ENCODE measurements at regions not wholly inside any gene's neighbourhood (a gene's known extent, or its start where the extent isn't known, plus 50 kb on each side); places are given as distances from the start of the nearest gene placed in this dataset.
A peak's percentile ranks its signal among the peaks of the same experiment; 100 is the strongest.

GRCh38 chr2:9772035-9772998 lies 71.0 kb upstream of the TAF1B start:
- no peak for DNase-seq (ENCODE audit: low spot score)
- FAIRE-seq: no peak

DNA sequence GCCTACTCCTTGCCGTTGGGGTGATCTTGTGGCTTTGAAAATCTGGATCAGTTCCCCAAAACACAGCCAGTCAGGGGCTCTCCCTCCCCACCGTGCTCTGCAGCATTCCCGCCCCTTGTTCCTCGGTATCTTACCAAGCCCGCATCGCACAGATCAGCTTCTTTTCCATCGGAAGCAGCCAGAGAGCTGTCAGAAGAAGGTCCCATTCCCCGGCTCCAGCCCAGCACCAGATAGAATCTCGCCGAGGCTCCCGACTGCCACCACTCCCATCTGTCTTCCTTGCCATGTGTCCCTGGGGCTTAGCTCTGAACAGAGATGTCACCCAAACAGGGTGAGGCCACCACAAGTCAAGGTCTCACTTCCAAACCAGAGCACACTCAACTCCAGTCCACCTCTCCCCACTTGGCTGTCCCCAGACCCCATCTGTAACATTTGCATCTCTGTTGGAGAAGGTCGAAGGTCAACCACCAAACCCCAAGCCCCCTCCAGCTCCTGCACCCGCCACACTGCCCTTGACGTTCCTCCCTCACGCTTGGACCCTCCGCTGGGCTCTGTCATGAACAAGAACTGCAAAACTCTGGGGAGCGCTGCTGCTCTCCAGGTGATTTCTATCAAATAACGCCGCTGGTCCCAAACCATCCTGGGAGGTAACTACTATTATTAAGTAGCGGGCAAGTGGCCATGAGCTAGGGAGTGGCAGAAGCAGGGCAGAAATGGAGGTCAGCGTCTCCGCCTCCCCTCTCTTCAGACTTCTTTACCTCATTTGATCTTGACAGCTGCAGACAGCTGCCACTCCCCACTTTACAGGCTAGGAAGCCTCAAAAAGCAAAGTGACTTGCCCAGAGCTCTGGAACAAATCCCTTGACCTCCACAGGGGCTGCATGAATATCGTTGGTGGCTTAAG lies 70.0 kb upstream of the TAF1B start:
- DNase-seq (ENCODE audit: low spot score) (no peak), FAIRE-seq (no peak)

DNA sequence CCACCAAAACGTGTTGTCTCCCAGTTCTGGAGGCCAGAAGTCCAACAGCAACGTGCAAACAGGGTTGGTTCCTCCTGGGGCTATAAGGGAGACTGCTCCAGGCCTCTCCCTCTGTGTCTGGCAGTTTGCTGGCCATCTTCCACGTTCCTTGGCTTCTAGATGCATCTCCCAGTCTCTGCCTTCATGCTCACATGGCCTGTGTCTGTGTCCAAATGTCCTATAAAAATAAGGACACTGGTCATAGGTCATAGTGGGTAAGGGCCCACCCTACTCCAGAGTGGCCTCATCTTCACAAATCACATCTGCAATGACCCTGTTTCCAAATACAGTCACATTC lies 69.4 kb upstream of the TAF1B start:
- FAIRE-seq: no peak
- no peak for DNase-seq (ENCODE audit: low spot score)

GRCh38 chr2:9774266-9774665 lies 69.0 kb upstream of the TAF1B start:
- FAIRE-seq: no peak

DNA sequence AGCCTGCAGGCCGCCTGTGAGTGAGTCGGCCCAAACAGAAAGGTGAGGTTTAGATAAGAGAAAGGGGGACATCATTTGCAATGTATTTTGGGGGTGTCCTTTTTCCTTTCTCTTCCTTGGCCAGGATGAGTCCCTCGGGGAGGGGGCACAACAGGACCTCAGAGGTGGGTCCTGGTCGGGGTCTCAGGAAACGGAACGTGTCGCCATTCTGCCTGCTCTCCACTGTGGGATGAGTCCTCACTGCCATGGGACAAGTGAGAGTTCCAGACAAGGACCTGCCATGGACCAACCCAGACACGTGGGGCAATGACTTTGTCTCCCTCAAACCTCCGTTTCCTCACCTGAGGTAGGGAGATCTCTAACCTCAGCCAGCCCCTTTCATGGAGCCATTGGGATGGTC lies 67.9 kb upstream of the TAF1B start:
- no peak for FAIRE-seq
- DNase-seq (ENCODE audit: low spot score): no peak

More at GRCh38 chr2:9774266-9774665, 69.0 kb upstream of the TAF1B start:
- DNase-seq (ENCODE audit: low spot score): no peak

DNA sequence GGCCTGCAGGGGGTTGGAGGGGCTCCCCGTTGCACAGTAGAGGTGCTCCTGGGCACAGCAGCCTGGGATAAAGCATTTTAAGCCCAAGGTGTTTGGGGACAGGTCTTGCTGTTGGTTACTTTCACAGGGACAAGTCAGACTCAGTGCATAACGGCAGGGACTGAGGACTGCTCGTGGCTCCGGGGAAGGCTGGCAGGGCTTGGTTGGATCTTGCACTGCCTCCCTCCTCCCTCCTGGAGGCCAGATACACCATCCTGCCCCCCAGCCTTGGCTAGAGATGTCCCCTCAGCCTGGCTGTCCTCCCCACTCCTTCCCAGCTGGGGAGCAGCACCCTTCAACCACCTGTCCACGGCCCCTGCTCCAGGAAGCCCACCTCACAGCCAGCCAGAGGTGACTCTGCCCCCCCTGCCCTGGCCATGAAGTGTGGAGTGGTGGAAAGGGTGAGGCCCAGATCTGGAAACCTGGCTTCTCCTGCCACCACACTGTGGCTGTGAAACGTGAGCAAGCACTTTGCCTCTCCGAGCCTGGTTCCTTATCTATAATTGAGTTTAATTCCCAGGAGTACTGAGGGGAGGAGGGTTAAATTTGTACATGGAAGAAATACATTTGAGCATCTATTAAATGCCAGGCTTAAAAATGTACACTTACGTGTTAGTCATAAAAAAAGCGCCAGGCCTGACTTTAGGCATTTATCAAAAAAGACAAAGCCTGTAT lies 67.1 kb upstream of the TAF1B start:
- FAIRE-seq: no peak
- DNase-seq (ENCODE audit: low spot score): no peak

DNA sequence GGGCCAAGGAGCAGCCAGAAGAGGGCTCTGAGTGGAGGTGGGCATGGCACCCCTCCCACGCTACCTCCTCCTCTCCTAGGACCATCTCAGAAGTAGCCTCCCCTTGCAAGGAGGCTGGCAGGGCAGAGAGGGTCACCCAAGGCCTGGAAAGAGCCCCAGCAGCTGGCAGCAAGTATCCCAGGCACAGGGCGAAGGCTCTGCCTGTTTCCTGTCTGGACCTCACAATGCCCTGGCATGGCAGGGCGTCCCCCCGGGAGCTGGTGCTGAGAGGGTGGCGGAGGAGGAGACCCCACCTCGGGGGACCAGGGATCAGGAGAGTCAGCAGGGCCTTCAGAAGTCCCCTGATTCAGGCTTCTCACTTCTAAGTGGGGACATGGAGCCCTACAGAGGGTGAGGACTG lies 66.2 kb upstream of the TAF1B start:
- DNase-seq (ENCODE audit: low spot score) (no peak), FAIRE-seq (no peak)

GRCh38 chr2:9778012-9778411 lies 65.3 kb upstream of the TAF1B start:
- no peak for DNase-seq (ENCODE audit: low spot score)

GRCh38 chr2:9778471-9779316 lies 64.6 kb upstream of the TAF1B start:
- FAIRE-seq (no peak), DNase-seq (ENCODE audit: low spot score) (no peak)

More at GRCh38 chr2:9778012-9778411, 65.3 kb upstream of the TAF1B start:
- no peak for FAIRE-seq

DNA sequence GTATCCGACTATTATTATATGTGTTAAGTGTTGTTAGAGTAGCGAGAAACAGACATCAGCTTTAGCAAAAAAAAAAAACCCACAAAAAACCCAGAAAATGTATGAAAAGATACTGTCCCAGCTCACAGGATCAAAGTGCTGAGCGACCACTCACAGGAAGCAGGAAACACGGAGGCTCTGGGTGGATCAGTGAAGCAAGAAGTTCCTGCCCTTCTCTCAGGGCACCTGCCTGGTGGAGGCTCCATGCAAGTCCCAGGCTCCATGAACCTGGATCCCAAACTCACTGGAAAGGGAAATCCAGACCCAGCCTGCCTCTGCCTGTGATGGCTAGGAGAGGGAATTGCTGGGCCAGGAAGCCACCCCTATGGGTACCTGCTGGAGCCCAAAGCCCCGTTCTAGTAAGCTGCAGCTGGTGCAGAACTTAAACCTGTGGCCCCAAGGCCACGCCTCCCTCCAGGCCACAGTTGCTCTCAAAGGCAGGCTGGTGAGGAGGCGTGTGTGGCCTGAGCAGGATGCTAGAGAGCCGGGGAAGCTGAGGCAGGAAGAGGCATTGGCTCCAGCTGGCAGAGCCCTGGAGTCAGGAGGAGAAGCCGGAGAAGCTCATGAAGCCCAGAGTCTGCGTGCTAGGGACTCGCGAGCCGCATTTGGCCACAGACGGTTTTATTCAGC lies 63.5 kb upstream of the TAF1B start:
- DNase-seq (ENCODE audit: low spot score) (no peak), FAIRE-seq (no peak)

GRCh38 chr2:9780368-9781130 lies 62.7 kb upstream of the TAF1B start:
- no peak for DNase-seq (ENCODE audit: low spot score)
- FAIRE-seq: no peak

DNA sequence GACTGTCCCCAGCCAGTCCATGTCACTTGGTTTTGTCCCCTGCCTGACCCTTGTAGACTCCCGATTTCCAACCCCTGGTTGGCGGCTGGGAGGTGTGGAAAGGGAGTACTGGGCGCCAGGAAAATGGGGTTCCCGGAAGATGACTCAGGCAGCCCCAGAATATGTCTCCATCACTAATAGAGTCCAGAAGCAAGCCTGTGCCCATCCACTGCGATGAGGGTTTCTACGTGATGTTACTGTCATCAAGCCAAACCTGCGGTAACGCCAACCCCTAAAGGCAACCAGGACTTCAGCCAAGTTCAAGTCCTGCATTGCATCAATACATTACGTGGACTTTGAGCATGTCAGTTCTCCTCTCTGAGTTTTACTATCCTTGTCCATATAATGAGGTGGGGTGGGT lies 62.0 kb upstream of the TAF1B start:
- DNase-seq (ENCODE audit: low spot score): no peak
- FAIRE-seq: no peak

DNA sequence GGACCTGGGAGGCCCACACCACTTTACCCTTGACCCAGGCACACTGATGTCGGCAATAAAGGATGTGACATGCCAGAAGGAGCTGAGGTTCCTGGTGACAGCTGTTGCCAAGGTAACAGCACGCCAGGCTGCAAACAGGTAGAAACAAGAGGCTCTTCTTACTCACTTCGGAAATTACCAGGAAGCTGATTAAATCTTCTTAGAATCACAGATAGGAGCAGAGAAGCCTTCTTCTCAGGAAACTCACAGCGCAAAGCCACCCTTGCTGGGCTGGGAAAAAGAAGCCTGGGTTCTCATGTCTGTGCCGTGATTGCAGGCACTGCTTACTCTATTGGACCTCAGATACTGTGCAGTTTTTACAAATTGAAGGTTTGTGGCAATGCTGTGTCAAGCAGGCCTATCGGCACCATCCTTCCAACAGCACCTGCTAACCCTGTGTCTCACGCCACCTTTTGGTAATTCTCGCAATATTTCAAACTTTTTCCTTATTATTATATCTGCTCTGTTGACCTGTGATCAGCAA lies 61.0 kb upstream of the TAF1B start:
- DNase-seq (ENCODE audit: low spot score): peak; percentile 31
- FAIRE-seq: no peak

DNA sequence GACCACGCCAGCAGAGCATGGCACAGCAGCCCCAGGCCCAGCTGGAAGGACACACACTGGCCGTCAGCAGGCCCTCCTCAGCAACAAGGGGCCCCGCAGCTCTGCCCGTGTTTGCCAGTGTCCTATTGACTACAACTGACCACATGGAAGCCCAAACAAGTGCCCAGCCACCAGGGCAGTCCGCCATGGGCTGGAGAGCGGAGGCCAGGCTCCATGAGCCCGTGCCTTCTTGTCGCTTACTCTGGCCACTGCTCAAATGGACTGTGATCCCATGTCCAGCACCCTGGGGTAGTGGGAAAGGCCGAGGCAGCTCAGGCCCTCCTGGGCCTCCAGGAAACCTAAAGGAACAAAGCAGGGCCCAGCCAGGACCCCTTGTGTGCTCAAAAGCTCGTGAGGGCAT lies 53.9 kb upstream of the TAF1B start:
- no peak for FAIRE-seq
- no peak for DNase-seq (ENCODE audit: low spot score)

- FAIRE-seq (no peak), DNase-seq (ENCODE audit: low spot score) (no peak)
These were observed 52.5 kb upstream of the TAF1B start for GRCh38 chr2:9790702-9791225.

DNA sequence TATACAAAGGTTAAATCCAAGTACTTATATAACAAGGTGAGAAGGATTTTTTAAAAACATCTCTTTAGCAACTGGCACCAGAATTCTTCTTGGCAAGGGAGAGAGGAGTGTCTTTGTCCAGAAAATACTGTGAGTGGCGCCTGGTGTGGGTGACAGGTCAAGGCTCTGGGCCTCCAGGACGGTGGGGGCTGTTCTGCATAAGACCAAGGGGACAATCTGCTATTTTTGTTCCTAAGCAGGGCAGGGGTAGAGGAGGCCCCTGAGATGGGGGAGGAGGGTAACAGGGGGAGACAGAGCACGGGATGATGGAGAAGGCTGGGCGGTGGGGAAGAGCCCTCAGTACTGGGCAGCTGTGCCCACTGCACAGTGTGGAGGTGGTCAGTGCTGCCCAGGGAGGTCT lies 51.6 kb upstream of the TAF1B start:
- FAIRE-seq: no peak
- DNase-seq (ENCODE audit: low spot score): no peak

DNA sequence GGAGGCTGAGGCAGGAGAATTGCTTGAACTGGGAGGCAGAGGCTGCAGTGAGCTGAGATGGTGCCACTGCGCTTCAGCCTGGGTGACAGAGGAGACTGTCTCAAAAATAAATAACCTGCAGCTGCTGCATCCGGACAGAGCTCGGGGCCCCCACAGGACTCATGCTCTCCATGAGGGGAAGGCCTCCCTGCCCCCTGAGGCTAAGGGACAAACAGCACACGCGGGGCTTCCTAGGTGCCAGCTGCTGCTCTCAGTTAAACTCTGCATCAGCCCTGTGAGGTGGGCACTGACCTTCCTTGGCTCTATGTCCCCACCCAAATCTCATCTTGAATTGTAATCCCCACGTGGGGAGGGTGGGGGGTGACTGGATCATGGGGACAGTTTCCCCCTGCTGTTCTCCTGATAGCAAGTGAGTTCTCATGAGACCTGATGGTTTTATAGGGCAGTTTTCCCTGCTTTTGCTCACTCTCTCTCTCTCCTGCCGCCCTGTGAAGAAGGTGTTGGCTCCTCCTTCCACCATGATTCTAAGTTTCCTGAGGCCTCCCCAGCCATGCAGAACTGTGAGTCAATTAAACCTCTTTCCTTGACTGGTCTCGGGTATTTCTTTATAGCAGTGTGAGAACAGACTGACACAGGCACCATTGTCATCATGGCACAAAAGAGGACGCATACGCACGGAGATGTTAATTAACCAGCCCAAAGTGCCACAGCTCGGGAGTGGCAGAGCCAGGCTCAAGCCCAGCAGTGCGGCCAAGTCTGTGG lies 49.9 kb upstream of the TAF1B start:
- DNase-seq (ENCODE audit: low spot score) (no peak), FAIRE-seq (no peak)

Data from RCC 7860 (cell line).